Glomerular visceral epithelial cell (primary cell): ENCODE measurements at regions not wholly inside any gene's neighbourhood (a gene's known extent, or its start where the extent isn't known, plus 50 kb on each side); places are given as distances from the start of the nearest gene placed in this dataset.
"Not testable (repeated sequence)": the region's sequence is repeated elsewhere in the genome, so short reads cannot be mapped to it uniquely, and the experiment has no call there.

Source experiments
- DNase-seq: peaks from one replicate; pipeline ENCODE4 v3.0.0-alpha.2; 2016; ENCODE audit errors: extremely low spot score

DNA sequence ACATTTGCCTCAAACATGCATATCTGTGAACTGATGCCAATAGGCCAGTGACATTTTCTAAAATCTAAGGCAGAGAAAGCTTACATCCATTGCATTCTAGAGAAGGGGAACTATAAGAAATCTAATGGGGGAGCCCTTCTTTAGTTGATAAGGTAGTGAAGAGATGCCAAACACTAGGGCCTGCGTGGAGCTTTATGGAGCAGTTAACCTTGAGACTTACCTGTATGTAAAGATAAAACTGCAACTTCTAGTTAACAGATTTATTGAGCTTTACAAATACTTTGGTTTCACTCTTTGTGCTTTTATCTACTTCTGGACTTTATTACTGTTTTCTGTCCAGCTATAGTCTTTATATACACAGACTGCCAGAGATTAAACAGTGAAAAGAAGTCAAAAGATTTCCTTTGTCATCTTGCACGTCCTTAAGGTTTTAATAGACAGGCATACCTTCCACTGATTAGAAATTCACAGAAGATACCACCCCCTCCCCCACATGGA, 457.6 kb downstream of the KLF12 start:
- no peak for DNase-seq

DNA sequence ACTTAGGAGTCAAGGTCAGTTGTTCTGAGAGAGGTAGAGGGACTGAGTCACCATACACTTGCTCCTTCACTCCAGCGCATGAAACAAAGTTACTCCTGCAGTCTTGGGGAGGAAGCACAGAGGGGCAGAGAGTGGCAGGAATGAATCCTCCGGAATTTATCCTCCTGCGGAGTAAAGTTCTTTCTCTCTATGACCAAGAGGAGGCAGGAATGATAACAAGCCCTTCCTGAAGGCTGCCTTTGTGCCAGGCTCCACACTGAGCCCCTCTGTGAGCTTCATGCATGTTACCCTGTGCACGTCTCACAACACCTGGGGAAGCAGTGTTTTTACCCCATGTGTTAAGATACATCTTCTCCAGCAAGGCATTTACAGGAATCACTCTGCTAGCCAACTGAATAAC, 458.4 kb downstream of the KLF12 start:
- no peak for DNase-seq

DNA sequence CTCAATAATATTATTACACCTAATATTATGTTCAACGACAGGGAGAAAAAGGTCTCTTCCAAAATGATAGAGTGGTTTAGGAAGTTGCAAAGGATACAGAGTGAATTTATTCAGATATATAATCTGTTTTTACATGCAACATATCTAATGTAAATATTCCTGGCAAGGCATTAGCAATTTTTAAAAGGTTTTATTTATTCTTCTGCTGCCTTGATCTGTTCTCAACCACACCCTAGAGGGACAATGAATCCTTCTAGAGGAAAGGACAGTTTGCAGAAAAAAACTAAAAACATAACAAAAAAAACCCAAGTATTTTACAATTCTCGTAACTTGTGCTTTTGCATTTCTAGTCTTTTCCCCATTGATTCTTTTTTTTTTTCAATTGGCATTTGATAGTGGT, 459.6 kb downstream of the KLF12 start:
- DNase-seq, result no peak

DNA sequence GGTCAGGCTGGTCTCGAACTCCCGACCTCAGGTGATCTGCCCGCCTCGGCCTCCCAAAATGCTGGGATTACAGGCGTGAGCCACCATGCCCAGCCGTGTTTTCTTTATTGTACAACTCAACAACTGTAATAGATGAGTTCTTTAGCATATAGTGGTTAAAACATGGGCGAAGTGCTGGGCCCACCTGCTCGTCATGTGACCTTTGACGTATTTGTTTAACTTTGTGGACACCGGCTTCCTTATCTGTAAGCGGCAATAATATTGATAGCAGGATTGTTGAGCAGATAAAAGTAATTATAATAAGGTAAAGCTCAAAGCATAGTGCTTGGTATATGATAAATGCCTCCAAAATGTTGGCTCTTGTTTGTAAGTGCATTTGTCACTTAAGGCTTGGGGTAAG, 460.3 kb downstream of the KLF12 start:
- no peak for DNase-seq

DNA sequence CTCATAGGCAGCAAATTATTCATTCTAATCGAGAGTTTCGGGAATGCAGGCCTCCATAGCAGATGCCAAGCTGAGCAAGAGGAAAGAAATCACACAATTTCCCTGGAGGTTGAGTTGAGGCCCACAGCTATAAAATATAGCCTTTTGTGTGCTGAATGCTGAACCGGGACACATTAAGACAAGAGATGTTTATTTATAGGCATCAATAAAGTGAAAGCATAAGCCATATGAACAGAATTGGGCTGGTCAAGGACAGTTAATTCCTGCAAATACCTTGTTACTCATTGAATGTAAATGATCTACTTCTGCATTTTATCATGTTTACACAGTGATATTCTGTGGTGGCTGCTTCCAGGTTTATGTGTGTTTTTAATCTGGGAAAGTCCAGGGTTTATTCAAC, 461.7 kb downstream of the KLF12 start:
- peak; percentile 25 for DNase-seq

DNA sequence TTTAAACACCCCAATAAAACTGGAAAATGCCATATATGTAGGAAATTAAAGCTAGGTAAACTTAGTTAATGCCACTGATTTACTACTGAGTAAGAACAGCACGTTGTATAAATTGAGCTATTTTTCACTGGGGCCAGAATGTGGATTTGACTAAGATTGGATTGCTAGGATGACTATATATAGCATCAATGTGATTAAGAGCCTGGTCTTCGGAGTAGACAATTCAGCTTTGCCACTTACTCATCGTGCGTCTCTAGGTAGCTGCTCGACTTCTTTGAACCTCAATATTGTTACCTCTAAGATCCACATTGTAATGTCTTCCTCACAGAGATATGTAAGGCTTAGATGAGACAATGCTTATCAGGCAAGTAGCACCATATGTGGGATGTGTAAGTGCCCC, 462.5 kb downstream of the KLF12 start:
- DNase-seq, result no peak

DNA sequence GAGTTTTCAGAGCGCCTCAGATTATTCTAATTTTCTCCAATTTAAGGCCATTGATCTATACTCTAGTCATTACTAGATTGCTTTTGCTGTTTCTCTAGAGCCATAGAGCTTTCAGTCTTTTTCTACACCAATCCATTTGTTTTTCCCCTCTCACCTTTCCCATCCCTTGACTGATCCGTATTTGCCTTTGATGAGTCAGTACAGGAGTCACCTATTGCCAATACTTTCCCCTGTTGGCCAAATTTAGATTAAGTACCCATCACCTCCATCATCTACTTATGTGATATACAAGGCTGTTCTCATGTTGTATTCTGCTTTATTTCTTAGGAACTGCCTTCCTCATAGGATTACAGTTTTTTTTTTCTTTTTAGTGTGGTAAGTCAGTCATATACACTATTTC, 463.2 kb downstream of the KLF12 start:
- DNase-seq, result no peak

DNA sequence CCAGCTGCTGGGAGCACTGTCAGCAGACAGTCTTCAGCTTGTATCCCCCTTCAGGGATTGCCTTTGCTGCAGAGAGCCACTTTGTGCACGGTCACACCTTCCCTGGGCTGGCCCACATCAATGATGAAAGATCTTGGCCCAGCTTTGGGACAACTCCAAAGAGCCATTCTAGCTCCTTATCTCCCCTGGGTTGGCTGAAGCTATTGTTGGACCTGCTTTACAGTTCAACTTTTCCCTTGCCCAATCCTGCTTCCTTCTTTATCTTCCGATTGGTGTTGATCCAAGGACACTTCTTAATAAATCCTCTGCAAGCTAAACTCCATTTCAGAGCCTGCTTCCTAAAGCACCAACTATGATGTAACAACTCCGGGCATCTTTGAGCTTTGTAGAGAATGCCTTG, 466.4 kb downstream of the KLF12 start:
- DNase-seq, result no peak

DNA sequence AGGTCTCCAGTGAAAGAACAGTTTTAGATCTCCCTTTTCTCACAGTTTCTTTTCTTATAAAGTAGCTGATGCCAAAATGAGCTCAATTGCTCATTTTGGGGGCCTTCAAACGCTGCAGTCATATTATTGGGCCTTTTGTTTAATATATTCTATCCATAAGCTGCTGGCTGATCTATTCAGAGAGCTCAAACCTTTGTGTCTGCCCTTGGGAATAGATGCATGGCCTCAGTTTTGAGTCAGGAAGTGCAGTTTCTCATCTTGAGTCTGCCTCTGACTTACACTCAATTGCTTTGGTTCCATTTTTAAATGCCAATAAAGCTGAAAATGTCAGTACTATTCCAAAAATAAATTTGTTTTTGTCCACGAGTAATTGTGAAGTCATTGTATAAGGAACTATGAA, 468.9 kb downstream of the KLF12 start:
- DNase-seq, result no peak

DNA sequence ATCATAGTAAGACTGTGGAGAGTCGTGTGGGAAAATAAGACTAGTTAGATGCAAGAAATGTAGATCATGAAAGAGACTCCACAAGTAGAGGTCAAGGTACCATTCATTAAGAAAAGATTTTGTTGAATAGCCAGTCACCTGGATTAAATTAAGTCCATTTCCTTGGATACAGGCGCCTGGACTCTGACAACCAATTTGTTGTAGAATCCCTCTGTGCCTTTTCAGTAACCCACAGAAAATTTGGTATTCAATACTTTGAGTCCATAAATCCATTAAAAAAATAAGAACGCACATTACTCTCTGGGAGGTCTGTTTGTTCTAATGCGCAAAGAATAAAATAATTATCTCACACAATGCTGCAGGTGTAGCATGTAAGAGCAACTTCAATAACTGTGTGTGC, 469.4 kb downstream of the KLF12 start:
- no peak for DNase-seq

DNA sequence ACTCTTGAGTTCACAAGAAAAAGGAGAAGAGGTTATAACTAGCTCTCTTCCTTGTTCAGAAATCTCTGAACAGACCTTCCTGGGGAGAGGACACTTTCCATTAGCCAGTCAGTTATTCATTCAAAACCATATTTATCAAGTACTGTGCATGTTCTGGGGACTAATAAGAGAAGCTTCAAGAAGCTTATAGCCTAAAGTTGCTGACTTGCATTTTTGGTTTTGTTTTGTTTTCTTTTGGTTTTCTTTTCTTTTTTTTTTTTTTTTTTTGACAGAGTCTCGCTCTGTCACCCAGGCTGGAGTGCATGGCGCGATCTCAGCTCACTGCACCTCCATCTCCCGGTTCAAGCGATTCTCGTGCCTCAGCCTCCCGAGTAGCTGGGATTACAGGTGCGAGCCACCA, 471.4 kb downstream of the KLF12 start:
- DNase-seq, result no peak

DNA sequence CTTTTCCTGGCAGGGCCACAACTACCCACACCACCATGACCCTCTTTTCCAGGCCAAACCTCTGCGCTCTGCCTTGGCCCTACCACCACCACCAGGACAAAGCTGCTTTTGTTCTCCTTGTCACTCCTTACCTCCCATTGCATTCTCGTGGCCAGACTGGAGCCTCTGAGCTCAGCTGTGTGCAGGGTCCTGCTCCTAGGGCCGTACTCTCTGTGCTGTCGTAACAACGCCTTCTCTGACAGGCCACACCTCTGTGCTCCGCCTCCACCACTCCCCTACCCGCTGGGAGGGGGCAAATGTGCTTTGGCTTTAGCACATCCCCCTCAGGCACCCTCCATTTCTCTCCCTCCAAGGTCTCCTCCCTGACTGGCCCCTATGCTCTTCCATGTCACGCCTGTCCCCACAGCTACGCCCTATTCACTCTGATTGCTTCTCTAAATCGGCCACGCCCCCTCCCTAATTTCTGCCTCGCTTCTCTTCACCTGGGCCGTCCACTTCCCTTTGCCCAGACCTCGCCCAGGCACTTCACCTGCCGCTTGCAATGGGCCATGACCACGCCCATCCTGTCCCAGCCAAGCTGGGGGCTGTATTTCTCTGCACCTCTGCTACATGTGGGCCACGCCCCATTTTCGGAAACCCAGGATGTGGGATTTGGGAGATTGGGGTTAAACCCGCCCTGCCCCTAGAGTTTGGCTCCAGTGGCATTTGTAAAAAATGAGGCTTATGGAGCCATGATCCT, 472.3 kb downstream of the KLF12 start:
- DNase-seq, result no peak

DNA sequence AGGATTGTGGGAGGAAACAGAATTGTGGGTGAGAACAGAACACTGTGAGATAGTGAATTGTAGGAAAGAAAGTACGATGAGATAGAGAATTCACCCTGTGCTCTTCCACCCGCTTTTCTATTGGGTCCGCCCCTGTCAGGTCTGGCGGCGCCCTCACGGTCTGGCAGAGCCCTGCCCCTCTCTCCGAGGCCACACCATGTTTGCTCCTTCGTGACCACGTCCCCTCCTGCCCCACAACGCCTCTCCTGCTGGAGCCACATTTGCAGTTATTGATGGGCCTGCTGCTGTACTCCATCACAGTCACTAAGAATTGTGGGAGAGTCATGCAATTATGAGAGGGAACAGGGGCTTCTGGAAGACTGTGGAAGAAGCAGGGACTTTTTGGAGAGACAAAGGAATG, 473.1 kb downstream of the KLF12 start:
- DNase-seq, result no peak

DNA sequence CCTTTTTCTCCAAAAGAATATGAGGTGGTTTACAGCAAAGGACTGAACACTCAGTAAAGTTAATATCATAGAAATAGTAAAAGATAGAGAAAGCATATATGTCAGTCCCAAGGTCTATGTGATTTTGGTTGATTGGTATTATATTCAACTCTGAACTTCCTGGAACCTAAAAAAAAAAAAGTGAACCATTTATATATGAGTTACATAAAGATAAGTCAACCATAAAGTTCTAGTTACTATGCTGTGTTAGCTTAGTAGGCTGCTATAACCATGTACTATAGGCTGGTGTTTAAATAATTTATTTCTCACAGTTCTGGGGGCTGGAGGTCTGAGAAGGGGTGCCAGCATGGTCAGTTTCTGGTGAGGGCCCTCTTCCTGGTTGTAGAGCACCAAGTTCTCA, 475.6 kb downstream of the KLF12 start:
- DNase-seq, result no peak

DNA sequence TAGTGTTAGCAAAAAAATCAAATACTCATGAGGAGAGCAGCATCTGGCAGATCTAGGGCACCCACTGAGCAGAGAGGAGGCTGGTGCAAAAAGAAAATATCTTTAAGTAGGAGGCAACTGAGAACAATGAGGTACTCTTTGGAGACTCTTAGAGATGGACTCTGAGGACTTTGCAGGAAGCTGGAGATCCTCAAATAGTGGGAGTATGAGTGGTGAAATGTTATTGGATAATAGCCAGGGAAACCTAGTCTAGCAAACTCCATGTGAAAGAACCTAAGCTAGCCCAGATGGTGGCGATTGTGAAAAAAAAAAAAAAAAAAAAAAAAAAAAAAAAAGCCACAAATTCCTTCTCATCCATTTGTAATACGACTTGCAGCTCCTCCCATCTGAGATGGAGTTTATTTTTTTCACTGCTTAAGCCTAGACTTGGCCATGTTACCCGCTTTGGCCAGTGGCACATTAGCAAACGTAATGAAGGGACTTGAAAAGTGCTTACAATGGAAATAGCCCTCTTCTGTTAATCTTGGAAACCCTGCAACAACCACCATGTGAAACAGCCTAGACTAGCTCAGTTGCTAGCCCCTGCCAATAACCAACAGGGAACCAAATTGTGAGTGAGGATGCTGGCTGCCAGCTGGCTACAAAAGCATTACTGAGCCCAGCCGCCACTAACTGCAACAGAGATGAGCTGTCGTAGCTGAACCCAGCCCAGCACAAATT, 476.2 kb downstream of the KLF12 start:
- DNase-seq, result no peak

DNA sequence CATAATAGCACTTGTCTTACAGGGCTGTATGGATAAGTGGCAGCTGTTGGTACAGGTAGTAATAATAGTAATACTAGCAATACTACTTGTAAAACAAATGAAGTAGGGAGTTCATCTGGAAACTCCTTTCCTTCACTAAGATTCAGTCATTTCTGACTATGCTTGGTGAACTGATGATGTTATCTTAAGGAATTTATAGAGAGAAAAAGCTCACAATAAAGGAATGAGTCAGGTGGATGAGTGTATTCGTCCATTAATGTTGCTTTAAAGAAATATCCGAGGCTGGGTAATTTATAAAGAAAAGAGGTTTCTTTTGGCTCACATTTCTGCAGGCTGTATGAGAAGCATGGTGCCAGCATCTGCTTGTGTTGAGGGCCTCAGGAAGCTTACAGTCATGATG, 477.3 kb downstream of the KLF12 start:
- no peak for DNase-seq

DNA sequence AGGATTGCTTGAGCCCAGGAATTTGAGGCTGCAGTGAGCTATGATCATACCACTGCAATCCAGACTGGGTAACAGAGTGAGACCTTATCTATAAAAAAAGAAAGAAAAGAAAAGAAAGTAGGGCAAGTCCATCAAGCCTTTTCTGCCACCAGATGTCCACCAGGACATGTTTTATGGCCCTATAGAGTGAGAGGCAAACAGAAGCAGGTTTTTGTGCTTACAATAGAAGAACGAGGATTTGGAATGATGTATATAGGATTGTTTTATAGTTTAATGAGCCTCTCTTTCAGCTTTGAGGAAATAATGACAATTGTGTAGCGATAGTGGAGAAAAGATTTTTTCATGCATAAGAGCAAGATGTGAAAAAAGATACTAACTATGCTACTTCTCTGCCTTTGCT, 480.5 kb downstream of the KLF12 start:
- no peak for DNase-seq

DNA sequence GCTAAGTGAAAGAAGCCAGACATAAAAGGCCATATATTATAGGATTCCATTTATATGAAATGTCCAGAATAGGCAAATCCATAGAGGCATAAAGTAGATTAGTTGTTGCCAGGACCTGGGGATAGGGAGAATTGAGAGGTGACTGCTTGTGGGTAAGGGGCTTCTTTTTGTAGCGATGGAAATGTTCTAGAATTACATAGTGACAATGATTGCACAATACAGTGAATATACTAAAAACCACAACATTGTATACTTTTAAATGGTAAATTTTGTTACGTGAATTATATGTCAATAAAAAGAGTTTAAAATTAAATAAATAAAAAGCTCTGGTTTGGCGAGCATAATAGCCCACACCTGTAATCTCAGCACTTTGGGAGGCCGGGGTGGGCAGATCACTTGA, 486.8 kb downstream of the KLF12 start:
- DNase-seq, result no peak

DNA sequence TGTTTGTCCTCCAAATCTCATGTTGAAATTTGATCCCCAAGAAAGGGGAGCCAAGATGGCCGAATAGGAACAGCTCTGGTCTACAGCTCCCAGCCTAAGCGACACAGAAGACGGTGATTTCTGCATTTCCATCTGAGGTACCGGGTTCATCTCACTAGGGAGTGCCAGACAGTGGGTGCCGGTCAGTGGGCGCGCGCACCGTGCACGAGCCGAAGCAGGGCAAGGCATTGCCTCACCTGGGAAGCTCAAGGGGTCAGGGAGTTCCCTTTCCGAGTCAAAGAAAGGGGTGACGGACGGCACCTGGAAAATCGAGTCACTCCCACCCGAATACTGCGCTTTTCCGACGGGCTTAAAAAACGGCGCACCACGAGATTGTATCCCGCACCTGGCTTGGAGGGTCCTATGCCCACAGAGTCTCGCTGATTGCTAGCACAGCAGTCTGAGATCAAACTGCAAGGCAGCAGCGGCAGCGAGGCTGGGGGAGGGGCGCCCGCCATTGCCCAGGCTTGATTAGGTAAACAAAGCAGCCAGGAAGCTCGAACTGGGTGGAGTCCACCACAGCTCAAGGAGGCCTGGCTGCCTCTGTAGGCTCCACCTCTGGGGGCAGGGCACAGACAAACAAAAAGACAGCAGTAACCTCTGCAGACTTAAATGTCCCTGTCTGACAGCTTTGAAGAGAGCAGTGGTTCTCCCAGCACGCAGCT, 493.6 kb downstream of the KLF12 start:
- DNase-seq, result not testable (repeated sequence)

DNA sequence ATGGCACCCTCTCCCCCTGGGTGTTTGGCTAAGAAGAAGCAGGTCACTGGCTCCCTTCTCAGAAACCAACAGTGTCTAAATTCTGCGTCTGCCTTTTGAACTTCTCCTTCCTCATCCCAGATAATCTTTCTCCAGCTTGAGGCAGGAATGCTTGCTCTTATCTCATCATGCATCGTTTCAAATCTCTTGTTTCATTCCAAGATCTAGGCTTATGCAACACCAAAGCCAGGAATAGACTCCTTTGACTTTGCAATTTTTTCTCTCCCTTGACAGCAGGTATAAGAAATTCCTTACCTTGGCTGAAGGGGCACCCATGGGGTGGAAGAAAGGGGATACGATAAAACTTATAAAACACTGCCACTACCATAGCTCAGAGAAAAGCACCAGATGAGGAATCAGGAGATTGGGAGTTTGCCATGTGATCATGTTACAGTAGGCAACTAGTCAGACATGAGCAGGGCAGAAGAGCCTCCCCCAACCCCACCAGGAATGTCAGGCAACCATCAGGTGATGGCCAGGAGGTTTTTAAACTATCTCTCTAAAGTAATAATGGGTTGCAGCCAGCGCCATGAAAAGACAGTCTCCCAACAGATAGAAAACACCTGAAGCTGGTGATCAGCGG, 498.9 kb downstream of the KLF12 start:
- no peak for DNase-seq

DNA sequence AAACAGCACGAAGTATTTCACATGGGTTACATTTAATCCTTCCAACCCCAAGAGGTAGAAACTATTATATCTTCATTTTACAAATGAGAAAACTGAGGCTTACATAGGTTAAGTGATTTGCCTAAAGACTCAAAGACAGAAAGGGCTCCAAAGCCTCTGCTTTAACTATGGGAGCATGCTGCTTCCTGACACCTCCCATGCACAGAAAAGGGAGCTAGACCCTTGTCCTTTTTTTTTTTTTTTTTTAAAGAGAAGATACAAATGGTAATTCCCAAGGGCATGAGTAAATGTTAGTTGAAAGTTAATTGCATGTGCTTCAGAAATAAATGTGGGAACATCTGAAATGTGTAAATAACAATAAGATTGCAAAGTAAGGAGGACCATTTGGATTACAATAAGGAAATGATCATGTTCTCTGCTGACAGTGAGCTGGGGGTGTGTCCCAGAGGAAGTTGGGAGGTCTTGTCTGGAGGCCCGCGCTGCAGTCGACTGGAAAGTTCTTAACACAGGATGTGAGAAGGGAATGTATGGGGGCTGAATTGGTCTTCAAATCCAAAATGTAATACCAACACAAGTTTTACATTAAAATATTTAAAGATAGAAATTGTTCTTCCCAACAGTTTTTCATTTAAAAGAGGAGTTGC, 500.3 kb downstream of the KLF12 start:
- no peak for DNase-seq

DNA sequence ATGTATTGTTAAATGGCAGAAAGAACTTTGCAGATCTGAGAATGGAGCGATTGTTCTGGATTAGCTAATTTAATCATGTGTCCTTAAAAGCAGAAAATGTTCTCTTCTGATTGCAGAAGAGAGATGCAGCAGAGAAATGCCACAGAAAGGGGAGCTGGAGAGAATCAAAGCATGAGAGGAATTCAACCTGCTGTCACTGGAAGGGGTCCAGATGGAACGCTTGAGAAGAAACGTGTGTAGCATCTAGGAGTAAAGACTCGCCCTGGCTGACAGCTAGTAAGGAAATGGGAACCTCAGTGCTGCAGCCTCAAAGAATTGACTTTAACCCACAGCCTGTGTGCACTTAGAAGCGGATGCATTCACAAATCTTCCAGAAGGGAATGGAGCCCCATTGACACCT, 502.8 kb downstream of the KLF12 start:
- no peak for DNase-seq
